ENCODE measurements at regions not wholly inside any gene's neighbourhood (a gene's known extent, or its start where the extent isn't known, plus 50 kb on each side); places are given as distances from the start of the nearest gene placed in this dataset.

- no peaks in the 10 kb centered on the region for H3K27me3 ChIP-seq (ENCODE audit: low read depth)
- no peaks in the 10 kb centered on the region for H3K36me3 ChIP-seq
- H3K4me1 ChIP-seq = peaks cover 11% of the 10 kb centered on the region
- intact Hi-C loops (cut with DNase I) = no loop called here
- TF ChIP-seq, protein P1, sequence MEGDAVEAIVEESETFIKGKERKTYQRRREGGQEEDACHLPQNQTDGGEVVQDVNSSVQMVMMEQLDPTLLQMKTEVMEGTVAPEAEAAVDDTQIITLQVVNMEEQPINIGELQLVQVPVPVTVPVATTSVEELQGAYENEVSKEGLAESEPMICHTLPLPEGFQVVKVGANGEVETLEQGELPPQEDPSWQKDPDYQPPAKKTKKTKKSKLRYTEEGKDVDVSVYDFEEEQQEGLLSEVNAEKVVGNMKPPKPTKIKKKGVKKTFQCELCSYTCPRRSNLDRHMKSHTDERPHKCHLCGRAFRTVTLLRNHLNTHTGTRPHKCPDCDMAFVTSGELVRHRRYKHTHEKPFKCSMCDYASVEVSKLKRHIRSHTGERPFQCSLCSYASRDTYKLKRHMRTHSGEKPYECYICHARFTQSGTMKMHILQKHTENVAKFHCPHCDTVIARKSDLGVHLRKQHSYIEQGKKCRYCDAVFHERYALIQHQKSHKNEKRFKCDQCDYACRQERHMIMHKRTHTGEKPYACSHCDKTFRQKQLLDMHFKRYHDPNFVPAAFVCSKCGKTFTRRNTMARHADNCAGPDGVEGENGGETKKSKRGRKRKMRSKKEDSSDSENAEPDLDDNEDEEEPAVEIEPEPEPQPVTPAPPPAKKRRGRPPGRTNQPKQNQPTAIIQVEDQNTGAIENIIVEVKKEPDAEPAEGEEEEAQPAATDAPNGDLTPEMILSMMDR (IDR thresholded peaks at IDR 0.05) = no peak
- no peaks in the 10 kb centered on the region for H3K9me3 ChIP-seq
- H3K27ac ChIP-seq = no peak overlapping the region
- H3K4me3 ChIP-seq = no peak overlapping the region
- ATAC-seq (no peak), DNase-seq (no peak)
These were observed 158.8 kb upstream of the GSE1 start for GRCh38 chr16:85454171-85454872.

GRCh38 chr16:85455534-85455933 is 157.6 kb upstream of the GSE1 start:
- no peak for ATAC-seq
- H3K36me3 ChIP-seq = no peaks in the 10 kb centered on the region
- intact Hi-C loops (cut with DNase I) = no loop called here
- H3K4me1 ChIP-seq = peaks cover 22% of the 10 kb centered on the region
- DNase-seq = no peak
- H3K27me3 ChIP-seq (ENCODE audit: low read depth) = no peaks in the 10 kb centered on the region
- TF ChIP-seq, protein P1 (IDR thresholded peaks at IDR 0.05) = no peak
- H3K27ac ChIP-seq = no peak overlapping the region
- no peaks in the 10 kb centered on the region for H3K9me3 ChIP-seq
- no peak overlapping the region for H3K4me3 ChIP-seq

DNA sequence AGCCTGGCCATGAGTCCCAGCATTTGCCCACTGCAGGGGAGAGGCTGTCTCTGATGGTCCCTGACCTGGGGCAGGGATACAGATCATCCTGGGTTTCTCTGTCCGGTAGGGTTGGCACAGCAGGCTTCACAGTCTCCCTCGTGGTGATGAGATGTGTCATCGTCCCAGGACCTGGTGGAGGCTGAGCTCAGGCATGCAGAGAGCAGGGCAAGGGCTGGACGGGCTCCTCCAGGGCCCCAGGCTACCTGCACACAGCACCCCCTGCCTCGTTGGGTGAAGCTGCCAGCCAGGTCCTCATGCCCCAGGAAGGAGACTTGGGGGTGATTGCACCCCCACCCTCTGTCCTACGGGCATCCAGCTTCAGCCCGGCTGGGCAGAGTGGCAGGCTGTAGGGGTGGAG is 155.8 kb upstream of the GSE1 start:
- peaks cover 40% of the 10 kb centered on the region for H3K4me1 ChIP-seq

GRCh38 chr16:85458968-85459367 is 154.2 kb upstream of the GSE1 start:
- DNase-seq (no peak), ATAC-seq (no peak)
- TF ChIP-seq, protein P1 (IDR thresholded peaks at IDR 0.05) = no peak
- H3K36me3 ChIP-seq = no peaks in the 10 kb centered on the region
- H3K4me3 ChIP-seq = no peak overlapping the region
- intact Hi-C loops (cut with DNase I) = no loop called here
- H3K4me1 ChIP-seq = peaks cover 41% of the 10 kb centered on the region
- H3K27ac ChIP-seq = no peak overlapping the region
- peaks cover 20% of the 10 kb centered on the region for H3K27me3 ChIP-seq (ENCODE audit: low read depth)
- H3K9me3 ChIP-seq = no peaks in the 10 kb centered on the region

More for the DNA sequence above, 155.8 kb upstream of the GSE1 start:
- DNase-seq (no peak), ATAC-seq (no peak)
- TF ChIP-seq, protein P1 (IDR thresholded peaks at IDR 0.05) = no peak
- Histone ChIP-seq H3K36me3 (no peaks in the 10 kb centered on the region), H3K27ac (no peak overlapping the region), H3K27me3 (ENCODE audit: low read depth) (peaks cover 8% of the 10 kb centered on the region), H3K9me3 (no peaks in the 10 kb centered on the region), H3K4me3 (no peak overlapping the region)
- intact Hi-C loops (cut with DNase I) = no loop called here

GRCh38 chr16:85459529-85460251 is 153.4 kb upstream of the GSE1 start:
- H3K27ac ChIP-seq = no peak overlapping the region
- peaks cover 41% of the 10 kb centered on the region for H3K4me1 ChIP-seq
- TF ChIP-seq, protein P1 (IDR thresholded peaks at IDR 0.05) = no peak
- H3K9me3 ChIP-seq = no peaks in the 10 kb centered on the region
- no peaks in the 10 kb centered on the region for H3K36me3 ChIP-seq
- intact Hi-C loops (cut with DNase I) = no loop called here
- peaks cover 21% of the 10 kb centered on the region for H3K27me3 ChIP-seq (ENCODE audit: low read depth)
- ATAC-seq (peak in 1 of 2 donors; percentile 2), DNase-seq (no peak)
- no peak overlapping the region for H3K4me3 ChIP-seq

Measured in lower lobe of right lung (tissue), 2 donors.